ENCODE measurements at regions not wholly inside any gene's neighbourhood (a gene's known extent, or its start where the extent isn't known, plus 50 kb on each side); places are given as distances from the start of the nearest gene placed in this dataset.
"Not testable (repeated sequence)": the region's sequence is repeated elsewhere in the genome, so short reads cannot be mapped to it uniquely, and the experiment has no call there.

GRCh38 chr14:30072454-30072853 lies 144.8 kb upstream of the PRKD1 start:
- DNase-seq (ENCODE audit: low spot score) = not testable (repeated sequence)

- no peak for DNase-seq (ENCODE audit: low spot score)
These were observed 150.3 kb upstream of the PRKD1 start for GRCh38 chr14:30077946-30078345.

- no peak for DNase-seq (ENCODE audit: low spot score)
These were observed 151.3 kb upstream of the PRKD1 start for GRCh38 chr14:30078811-30079402.

GRCh38 chr14:30082486-30082885 lies 154.8 kb upstream of the PRKD1 start:
- DNase-seq (ENCODE audit: low spot score) = no peak

GRCh38 chr14:30084811-30085210 lies 157.2 kb upstream of the PRKD1 start:
- no peak for DNase-seq (ENCODE audit: low spot score)

- no peak for DNase-seq (ENCODE audit: low spot score)
These were observed 158.3 kb upstream of the PRKD1 start for GRCh38 chr14:30085943-30086342.

GRCh38 chr14:30088620-30089019 lies 161.0 kb upstream of the PRKD1 start:
- DNase-seq (ENCODE audit: low spot score) = no peak

GRCh38 chr14:30108975-30109700 lies 181.5 kb upstream of the PRKD1 start:
- DNase-seq (ENCODE audit: low spot score) = no peak

GRCh38 chr14:30114051-30114450 lies 186.4 kb upstream of the PRKD1 start:
- DNase-seq (ENCODE audit: low spot score) = no peak

GRCh38 chr14:30115756-30116155 lies 188.1 kb upstream of the PRKD1 start:
- DNase-seq (ENCODE audit: low spot score) = no peak

GRCh38 chr14:30118992-30119640 lies 191.5 kb upstream of the PRKD1 start:
- no peak for DNase-seq (ENCODE audit: low spot score)

GRCh38 chr14:30125322-30125979 lies 197.8 kb upstream of the PRKD1 start:
- no peak for DNase-seq (ENCODE audit: low spot score)

GRCh38 chr14:30129807-30130206 lies 202.2 kb upstream of the PRKD1 start:
- no peak for DNase-seq (ENCODE audit: low spot score)

- no peak for DNase-seq (ENCODE audit: low spot score)
These were observed 204.0 kb upstream of the PRKD1 start for GRCh38 chr14:30131581-30132097.

GRCh38 chr14:30132196-30132595 lies 204.5 kb upstream of the PRKD1 start:
- DNase-seq (ENCODE audit: low spot score) = no peak

- DNase-seq (ENCODE audit: low spot score) = no peak
These were observed 207.3 kb upstream of the PRKD1 start for GRCh38 chr14:30134936-30135335.

- DNase-seq (ENCODE audit: low spot score) = peak; percentile 46
These were observed 210.9 kb upstream of the PRKD1 start for GRCh38 chr14:30138567-30138966.

- DNase-seq (ENCODE audit: low spot score) = no peak
These were observed 214.6 kb upstream of the PRKD1 start for GRCh38 chr14:30142216-30142615.

GRCh38 chr14:30143627-30144026 lies 216.0 kb upstream of the PRKD1 start:
- no peak for DNase-seq (ENCODE audit: low spot score)

GRCh38 chr14:30153717-30154116 lies 226.1 kb upstream of the PRKD1 start:
- DNase-seq (ENCODE audit: low spot score) = no peak

- no peak for DNase-seq (ENCODE audit: low spot score)
These were observed 228.9 kb upstream of the PRKD1 start for GRCh38 chr14:30156571-30156970.

GRCh38 chr14:30158299-30158698 lies 230.7 kb upstream of the PRKD1 start:
- no peak for DNase-seq (ENCODE audit: low spot score)

- DNase-seq (ENCODE audit: low spot score) = no peak
These were observed 231.7 kb upstream of the PRKD1 start for GRCh38 chr14:30159374-30159773.

Measured in pons (tissue), 1 donor.